HepG2 (cell line): ENCODE measurements at regions not wholly inside any gene's neighbourhood (a gene's known extent, or its start where the extent isn't known, plus 50 kb on each side); places are given as distances from the start of the nearest gene placed in this dataset.

Experiments
- ZNF768 ChIP-seq: sonication (generic); formaldehyde crosslinking; IDR thresholded peaks from 2 replicates; pipeline ENCODE4 v1.4.0; 2020; ENCODE audit warnings: missing genetic modification reagents
- TF ChIP-seq, protein P1 (sequence below): sonication (generic); formaldehyde crosslinking; IDR thresholded peaks from 2 replicates; pipeline ENCODE4 v1.4.0; 2020; ENCODE audit warnings: mild to moderate bottlenecking, missing genetic modification reagents, borderline replicate concordance
- TF ChIP-seq, protein P2 (sequence below): IDR thresholded peaks from 2 replicates; pipeline ENCODE4 v1.6.1; 2016; ENCODE audit warnings: low read depth, missing genetic modification reagents, missing compliant biosample characterization

DNA sequence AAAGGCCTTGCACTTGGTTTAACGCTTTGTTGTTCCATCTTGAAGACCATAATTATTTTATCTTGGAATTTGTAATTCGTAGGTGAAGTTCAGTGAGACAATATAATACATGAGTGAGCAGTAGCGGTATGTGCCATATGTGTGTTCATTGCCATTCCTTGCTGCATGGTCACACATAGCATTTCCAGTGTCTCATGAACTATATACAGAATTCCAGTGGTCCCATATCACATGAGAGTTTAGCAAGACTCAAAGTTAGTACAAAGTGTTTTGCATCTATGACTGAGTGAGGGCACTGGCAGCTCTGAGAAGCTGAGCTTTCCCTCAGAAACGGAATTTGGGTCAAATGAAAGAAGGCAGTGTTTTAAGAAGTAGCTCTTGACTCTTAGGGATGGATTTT, 359.8 kb downstream of the FOXG1 start:
- no peak for TF ChIP-seq ZNF768 (CRISPR knock-in tag)
- TF ChIP-seq, protein P1, sequence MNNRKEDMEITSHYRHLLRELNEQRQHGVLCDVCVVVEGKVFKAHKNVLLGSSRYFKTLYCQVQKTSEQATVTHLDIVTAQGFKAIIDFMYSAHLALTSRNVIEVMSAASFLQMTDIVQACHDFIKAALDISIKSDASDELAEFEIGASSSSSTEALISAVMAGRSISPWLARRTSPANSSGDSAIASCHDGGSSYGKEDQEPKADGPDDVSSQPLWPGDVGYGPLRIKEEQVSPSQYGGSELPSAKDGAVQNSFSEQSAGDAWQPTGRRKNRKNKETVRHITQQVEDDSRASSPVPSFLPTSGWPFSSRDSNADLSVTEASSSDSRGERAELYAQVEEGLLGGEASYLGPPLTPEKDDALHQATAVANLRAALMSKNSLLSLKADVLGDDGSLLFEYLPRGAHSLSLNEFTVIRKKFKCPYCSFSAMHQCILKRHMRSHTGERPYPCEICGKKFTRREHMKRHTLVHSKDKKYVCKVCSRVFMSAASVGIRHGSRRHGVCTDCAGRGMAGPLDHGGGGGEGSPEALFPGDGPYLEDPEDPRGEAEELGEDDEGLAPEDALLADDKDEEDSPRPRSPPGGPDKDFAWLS (CRISPR knock-in tag), result no peak
- TF ChIP-seq, protein P2, sequence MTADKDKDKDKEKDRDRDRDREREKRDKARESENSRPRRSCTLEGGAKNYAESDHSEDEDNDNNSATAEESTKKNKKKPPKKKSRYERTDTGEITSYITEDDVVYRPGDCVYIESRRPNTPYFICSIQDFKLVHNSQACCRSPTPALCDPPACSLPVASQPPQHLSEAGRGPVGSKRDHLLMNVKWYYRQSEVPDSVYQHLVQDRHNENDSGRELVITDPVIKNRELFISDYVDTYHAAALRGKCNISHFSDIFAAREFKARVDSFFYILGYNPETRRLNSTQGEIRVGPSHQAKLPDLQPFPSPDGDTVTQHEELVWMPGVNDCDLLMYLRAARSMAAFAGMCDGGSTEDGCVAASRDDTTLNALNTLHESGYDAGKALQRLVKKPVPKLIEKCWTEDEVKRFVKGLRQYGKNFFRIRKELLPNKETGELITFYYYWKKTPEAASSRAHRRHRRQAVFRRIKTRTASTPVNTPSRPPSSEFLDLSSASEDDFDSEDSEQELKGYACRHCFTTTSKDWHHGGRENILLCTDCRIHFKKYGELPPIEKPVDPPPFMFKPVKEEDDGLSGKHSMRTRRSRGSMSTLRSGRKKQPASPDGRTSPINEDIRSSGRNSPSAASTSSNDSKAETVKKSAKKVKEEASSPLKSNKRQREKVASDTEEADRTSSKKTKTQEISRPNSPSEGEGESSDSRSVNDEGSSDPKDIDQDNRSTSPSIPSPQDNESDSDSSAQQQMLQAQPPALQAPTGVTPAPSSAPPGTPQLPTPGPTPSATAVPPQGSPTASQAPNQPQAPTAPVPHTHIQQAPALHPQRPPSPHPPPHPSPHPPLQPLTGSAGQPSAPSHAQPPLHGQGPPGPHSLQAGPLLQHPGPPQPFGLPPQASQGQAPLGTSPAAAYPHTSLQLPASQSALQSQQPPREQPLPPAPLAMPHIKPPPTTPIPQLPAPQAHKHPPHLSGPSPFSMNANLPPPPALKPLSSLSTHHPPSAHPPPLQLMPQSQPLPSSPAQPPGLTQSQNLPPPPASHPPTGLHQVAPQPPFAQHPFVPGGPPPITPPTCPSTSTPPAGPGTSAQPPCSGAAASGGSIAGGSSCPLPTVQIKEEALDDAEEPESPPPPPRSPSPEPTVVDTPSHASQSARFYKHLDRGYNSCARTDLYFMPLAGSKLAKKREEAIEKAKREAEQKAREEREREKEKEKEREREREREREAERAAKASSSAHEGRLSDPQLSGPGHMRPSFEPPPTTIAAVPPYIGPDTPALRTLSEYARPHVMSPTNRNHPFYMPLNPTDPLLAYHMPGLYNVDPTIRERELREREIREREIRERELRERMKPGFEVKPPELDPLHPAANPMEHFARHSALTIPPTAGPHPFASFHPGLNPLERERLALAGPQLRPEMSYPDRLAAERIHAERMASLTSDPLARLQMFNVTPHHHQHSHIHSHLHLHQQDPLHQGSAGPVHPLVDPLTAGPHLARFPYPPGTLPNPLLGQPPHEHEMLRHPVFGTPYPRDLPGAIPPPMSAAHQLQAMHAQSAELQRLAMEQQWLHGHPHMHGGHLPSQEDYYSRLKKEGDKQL, result no peak
